Eye (tissue), 1 donor: ENCODE measurements at regions not wholly inside any gene's neighbourhood (a gene's known extent, or its start where the extent isn't known, plus 50 kb on each side); places are given as distances from the start of the nearest gene placed in this dataset.

Source experiments
- DNase-seq: peaks from one replicate; pipeline ENCODE4 v3.0.0-alpha.2; 2015

DNA sequence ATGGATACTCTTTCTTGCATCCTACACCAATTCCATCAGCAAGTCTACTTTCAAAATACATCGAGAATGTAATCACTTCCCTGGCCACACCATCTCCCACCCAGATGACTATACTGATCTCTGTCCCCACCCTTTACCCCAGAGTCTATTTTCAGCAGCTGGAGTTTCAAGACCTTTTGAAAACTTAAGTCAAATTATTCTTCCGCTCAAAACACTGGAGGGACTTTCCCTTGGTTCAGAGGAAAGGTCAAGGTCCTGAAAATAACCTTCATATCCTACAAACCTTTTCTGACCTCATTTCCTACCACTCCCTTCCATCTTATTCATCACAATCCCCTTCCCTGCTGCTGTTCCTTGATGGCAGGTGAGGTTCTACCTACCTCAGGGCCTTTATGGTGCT lies 58.8 kb upstream of the LYPD6 start:
- DNase-seq: no peak

DNA sequence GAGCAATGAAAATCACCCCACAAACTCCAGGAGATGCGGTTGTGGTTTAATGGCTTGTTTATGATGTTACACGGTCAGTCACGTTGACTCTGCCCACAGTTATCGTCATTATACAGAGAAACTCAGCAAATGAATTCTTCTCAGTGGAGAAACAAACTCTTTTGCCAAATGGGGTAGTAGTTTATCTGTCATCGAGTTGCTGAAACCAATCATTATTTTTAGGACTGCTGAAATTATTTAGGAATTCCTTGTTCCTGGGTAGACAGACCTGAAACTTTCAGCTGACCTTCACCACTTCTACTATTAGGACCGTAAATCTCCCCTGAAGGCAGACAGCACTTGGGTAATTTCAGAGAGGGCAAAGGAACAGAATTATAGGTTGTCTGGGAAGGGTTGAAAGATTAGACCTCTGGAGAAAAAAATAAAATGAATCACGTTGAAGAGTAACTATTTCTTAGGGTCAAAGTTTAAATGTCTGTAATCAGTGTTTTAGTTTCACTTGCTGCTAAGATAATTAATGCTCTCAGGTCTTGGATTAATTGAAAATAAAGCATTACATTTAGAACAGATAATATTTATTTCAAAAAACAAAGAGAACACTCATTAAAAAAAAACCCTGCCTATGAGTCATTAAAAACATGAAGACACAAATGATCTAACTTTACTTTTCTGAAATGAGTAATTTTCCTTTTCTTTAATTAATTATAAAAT lies 52.1 kb upstream of the LYPD6 start:
- DNase-seq: no peak

DNA sequence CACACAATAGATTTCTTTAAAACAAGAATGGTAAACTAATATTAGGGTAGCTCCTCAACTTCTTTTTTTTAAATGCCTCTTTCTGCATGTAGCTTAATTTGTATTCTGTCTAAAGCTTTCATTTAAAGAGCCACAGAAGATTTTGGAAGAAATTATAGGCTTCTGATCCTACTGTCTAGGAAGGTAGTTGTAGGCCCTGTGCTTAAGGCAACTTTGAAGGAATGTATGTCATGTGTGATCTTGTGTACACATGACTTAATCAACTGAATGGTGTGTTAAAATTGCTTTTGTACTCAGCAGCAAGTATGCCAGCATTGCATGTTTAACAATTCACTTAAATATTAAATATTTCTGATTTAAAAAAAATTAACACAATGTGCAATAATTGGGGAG lies 51.5 kb upstream of the LYPD6 start:
- peak; percentile 35 for DNase-seq
